ENCODE measurements at regions not wholly inside any gene's neighbourhood (a gene's known extent, or its start where the extent isn't known, plus 50 kb on each side); places are given as distances from the start of the nearest gene placed in this dataset.
"Not testable (repeated sequence)": the region's sequence is repeated elsewhere in the genome, so short reads cannot be mapped to it uniquely, and the experiment has no call there.

DNA sequence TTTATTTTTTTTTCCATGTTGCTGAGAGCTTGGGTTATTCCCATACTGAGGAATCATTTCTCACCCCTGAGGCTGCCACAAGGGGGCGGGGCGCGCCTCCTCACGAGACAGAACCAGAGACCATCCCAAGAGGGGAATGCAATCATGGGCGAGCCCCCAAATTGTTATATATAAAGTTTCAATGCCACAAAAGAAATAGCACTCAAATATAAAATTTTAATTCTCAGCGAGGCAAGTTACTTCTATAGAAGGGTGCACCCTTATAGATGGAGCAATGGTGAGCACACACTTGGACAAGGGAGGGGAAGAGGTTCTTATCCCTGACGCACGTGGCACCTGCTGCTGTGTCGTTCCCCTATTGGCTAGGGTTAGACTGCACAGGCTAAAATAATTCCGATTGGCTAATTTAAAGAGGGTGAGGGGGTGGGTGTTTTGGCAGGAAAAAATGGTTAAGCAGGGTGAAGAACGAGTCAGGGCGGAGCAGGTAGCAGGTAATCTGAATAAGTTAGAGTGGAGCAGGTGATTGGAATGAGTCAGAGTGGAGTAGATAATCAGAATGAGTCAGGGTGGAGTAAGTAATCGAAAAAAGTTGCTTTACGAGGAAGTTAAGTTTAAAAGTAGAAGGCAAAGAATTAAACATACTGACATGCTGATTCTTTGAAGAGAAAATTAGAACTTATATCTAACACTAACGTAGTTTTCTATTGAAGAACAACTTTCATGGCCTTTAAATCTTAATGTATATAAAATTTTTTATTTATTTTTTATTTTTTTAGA, 177.5 kb downstream of the MTCL1 start:
- no peaks in the 10 kb centered on the region for H3K27me3 ChIP-seq (replicated peaks; ENCODE audit: control insufficient read depth, insufficient read depth, low read length, poor library complexity, severe bottlenecking)
- no peak overlapping the region for H3K4me3 ChIP-seq (ENCODE audit: insufficient read depth, low read depth, low read length, poor library complexity, severe bottlenecking)
- no peak overlapping the region for H3K27ac ChIP-seq (ENCODE audit: insufficient read depth, low read length, poor library complexity, severe bottlenecking)
- no peaks in the 10 kb centered on the region for H3K9me3 ChIP-seq (ENCODE audit: control insufficient read depth, low read length)
- H3K4me1 ChIP-seq (ENCODE audit: control insufficient read depth, insufficient read depth, low read length, poor library complexity, severe bottlenecking): no peaks in the 10 kb centered on the region
- no peak for DNase-seq
- no peaks in the 10 kb centered on the region for H3K36me3 ChIP-seq (ENCODE audit: control insufficient read depth, insufficient read depth, low read length)

DNA sequence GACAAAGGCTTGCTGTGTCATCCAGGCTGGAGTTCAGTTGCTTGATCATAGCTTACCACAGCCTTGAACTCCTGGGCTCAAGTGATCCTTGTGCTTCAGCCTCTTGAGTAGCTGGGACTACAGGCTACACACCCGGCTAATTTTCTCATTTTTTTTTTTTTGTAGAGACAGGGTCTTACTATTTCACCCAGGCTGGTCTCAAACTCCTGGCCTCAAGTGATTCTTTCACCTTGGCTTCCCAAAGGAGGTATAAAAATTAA, 178.0 kb downstream of the MTCL1 start:
- Histone ChIP-seq H3K9me3 (ENCODE audit: control insufficient read depth, low read length) (no peaks in the 10 kb centered on the region), H3K27me3 (replicated peaks; ENCODE audit: control insufficient read depth, insufficient read depth, low read length, poor library complexity, severe bottlenecking) (no peaks in the 10 kb centered on the region), H3K27ac (ENCODE audit: insufficient read depth, low read length, poor library complexity, severe bottlenecking) (no peak overlapping the region), H3K36me3 (ENCODE audit: control insufficient read depth, insufficient read depth, low read length) (no peaks in the 10 kb centered on the region), H3K4me3 (ENCODE audit: insufficient read depth, low read depth, low read length, poor library complexity, severe bottlenecking) (no peak overlapping the region), H3K4me1 (ENCODE audit: control insufficient read depth, insufficient read depth, low read length, poor library complexity, severe bottlenecking) (no peaks in the 10 kb centered on the region)
- no peak for DNase-seq

DNA sequence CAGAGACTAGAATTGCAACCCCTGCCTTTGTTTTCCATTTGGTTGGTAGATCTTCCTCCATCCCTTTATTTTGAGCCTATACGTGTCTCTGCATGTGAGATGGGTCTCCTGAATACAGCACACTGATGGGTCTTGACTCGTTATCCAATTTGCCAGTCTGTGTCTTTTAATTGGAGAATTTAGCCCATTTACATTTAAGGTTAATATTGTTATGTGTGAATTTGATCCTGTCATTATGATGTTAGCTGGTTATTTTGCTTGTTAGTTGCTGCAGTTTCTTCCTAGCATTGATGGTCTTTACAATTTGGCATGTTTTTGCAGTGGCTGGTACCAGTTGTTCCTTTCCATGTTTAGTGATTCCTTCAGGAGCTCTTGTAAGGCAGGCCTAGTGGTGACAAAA, 182.5 kb downstream of the MTCL1 start:
- H3K27me3 ChIP-seq (replicated peaks; ENCODE audit: control insufficient read depth, insufficient read depth, low read length, poor library complexity, severe bottlenecking); H3K9me3 ChIP-seq (ENCODE audit: control insufficient read depth, low read length); H3K36me3 ChIP-seq (ENCODE audit: control insufficient read depth, insufficient read depth, low read length); DNase-seq; H3K4me3 ChIP-seq (ENCODE audit: insufficient read depth, low read depth, low read length, poor library complexity, severe bottlenecking); H3K27ac ChIP-seq (ENCODE audit: insufficient read depth, low read length, poor library complexity, severe bottlenecking); H3K4me1 ChIP-seq (ENCODE audit: control insufficient read depth, insufficient read depth, low read length, poor library complexity, severe bottlenecking): not testable (repeated sequence)

DNA sequence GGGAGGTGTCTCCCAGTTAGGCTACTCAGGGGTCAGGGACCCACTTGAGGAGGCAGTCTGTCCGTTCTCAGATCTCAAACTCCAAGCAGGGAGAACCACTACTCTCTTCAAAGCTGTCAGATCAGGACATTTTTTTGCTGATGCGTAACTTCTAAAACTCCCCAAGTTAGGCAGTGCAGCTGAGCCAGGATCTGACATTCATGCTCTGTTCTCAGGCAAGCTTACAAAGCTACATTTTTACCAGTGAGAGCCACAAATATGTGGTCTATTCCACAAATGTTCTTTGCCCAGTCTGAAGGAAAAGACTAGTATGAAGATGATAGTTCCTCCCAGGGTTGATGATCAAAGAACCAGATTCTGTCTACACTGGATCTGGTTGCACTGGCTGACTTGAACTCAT, 184.1 kb downstream of the MTCL1 start:
- no peaks in the 10 kb centered on the region for H3K9me3 ChIP-seq (ENCODE audit: control insufficient read depth, low read length)
- H3K4me1 ChIP-seq (ENCODE audit: control insufficient read depth, insufficient read depth, low read length, poor library complexity, severe bottlenecking): no peaks in the 10 kb centered on the region
- H3K27ac ChIP-seq (ENCODE audit: insufficient read depth, low read length, poor library complexity, severe bottlenecking): no peak overlapping the region
- no peak overlapping the region for H3K4me3 ChIP-seq (ENCODE audit: insufficient read depth, low read depth, low read length, poor library complexity, severe bottlenecking)
- DNase-seq: no peak
- H3K36me3 ChIP-seq (ENCODE audit: control insufficient read depth, insufficient read depth, low read length): no peaks in the 10 kb centered on the region
- no peaks in the 10 kb centered on the region for H3K27me3 ChIP-seq (replicated peaks; ENCODE audit: control insufficient read depth, insufficient read depth, low read length, poor library complexity, severe bottlenecking)

DNA sequence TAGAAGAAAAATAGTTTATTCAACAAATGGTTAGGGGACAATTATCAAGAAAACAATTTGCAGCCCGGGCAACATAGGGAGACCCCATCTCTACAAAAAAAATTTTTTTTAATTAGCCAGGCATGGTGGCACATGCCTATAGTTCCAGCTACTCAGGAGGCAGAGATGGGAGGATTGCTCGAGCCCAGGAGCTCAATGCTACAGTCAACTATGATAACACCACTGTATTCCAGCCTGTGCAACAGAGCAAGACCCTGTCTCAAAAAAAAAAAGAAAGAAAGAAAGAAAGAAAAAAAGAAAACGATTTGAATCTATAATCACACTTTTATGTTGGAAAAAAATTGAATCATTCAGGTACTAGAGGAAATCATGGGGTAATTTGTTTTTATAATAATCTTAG, 185.1 kb downstream of the MTCL1 start:
- DNase-seq; H3K27me3 ChIP-seq (replicated peaks; ENCODE audit: control insufficient read depth, insufficient read depth, low read length, poor library complexity, severe bottlenecking); H3K4me3 ChIP-seq (ENCODE audit: insufficient read depth, low read depth, low read length, poor library complexity, severe bottlenecking); H3K9me3 ChIP-seq (ENCODE audit: control insufficient read depth, low read length); H3K36me3 ChIP-seq (ENCODE audit: control insufficient read depth, insufficient read depth, low read length); H3K27ac ChIP-seq (ENCODE audit: insufficient read depth, low read length, poor library complexity, severe bottlenecking); H3K4me1 ChIP-seq (ENCODE audit: control insufficient read depth, insufficient read depth, low read length, poor library complexity, severe bottlenecking): not testable (repeated sequence)

DNA sequence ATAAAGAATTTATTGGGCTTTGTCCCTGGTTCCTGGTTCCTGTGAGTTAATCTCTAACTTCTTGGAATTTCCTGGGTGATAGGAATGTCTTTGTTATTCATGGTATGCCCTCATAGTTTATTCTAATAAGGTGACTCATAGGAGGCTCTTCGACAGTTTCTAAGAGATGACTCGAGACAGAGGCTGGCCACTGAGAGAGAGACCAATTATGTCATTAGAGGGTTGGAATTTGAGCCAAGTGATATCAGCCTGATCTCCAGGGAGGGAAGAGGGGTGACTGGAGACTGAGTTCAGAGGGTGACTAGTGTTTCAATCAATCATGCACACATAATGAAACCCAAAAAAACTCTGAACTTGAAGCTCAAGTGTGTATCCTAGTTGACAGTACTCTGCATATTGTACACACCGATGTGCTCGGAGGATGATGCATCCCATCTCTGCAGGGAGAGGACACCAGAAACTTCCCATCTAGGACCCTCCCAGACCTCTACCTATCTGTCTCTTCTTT, 185.7 kb downstream of the MTCL1 start:
- H3K27ac ChIP-seq (ENCODE audit: insufficient read depth, low read length, poor library complexity, severe bottlenecking): no peak overlapping the region
- H3K27me3 ChIP-seq (replicated peaks; ENCODE audit: control insufficient read depth, insufficient read depth, low read length, poor library complexity, severe bottlenecking): no peaks in the 10 kb centered on the region
- no peak for DNase-seq
- no peak overlapping the region for H3K4me3 ChIP-seq (ENCODE audit: insufficient read depth, low read depth, low read length, poor library complexity, severe bottlenecking)
- no peaks in the 10 kb centered on the region for H3K4me1 ChIP-seq (ENCODE audit: control insufficient read depth, insufficient read depth, low read length, poor library complexity, severe bottlenecking)
- H3K9me3 ChIP-seq (ENCODE audit: control insufficient read depth, low read length): no peaks in the 10 kb centered on the region
- no peaks in the 10 kb centered on the region for H3K36me3 ChIP-seq (ENCODE audit: control insufficient read depth, insufficient read depth, low read length)

DNA sequence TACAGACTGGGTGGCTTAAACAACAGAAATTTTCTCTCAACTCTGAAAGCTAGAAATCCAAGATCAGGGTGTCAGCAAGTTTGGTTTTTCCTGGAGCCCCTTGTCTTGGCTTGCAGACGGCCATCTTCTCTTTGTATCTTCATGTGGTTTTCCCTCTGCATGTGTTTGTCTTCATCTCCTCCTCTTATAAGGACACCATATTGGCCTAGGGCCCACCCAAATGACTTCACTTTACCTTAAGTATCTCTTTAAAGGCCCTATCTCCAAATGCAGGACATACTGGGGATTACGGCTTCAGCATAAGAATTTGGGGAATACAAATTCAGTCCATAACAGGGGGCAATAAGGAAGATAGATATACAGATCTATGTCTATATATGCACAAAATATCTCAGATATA, 187.9 kb downstream of the MTCL1 start:
- Histone ChIP-seq H3K4me3 (ENCODE audit: insufficient read depth, low read depth, low read length, poor library complexity, severe bottlenecking) (no peak overlapping the region), H3K9me3 (ENCODE audit: control insufficient read depth, low read length) (no peaks in the 10 kb centered on the region), H3K4me1 (ENCODE audit: control insufficient read depth, insufficient read depth, low read length, poor library complexity, severe bottlenecking) (no peaks in the 10 kb centered on the region), H3K36me3 (ENCODE audit: control insufficient read depth, insufficient read depth, low read length) (no peaks in the 10 kb centered on the region), H3K27me3 (replicated peaks; ENCODE audit: control insufficient read depth, insufficient read depth, low read length, poor library complexity, severe bottlenecking) (no peaks in the 10 kb centered on the region), H3K27ac (ENCODE audit: insufficient read depth, low read length, poor library complexity, severe bottlenecking) (no peak overlapping the region)
- no peak for DNase-seq

DNA sequence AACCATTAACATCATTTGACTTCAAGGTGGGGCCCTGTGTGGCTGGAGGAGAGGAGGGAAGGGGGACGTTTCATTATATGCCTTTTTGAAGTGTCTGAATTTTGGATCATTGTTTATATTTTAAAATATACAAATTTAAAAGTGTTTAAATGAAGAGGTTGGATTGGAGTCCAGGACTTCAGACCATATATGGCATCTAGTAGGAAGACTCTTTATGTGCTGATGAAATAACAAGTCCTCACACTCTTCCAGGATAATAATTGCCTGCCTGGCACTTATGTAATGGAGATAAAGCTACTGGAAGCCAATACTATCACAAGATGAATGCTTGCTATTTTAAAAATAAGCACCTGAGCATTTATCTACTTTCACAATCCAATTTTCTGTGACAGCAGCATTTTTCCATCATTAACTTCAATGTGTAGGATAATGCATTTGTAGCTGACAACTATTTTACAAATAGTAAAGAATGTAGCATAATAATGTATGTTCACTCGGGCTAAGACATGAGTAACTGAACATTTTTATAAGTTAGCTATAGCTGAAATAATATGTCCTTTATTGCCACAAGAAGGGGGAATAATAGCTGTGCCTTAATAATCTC, 188.4 kb downstream of the MTCL1 start:
- H3K27ac ChIP-seq (ENCODE audit: insufficient read depth, low read length, poor library complexity, severe bottlenecking): no peak overlapping the region
- no peaks in the 10 kb centered on the region for H3K9me3 ChIP-seq (ENCODE audit: control insufficient read depth, low read length)
- no peaks in the 10 kb centered on the region for H3K27me3 ChIP-seq (replicated peaks; ENCODE audit: control insufficient read depth, insufficient read depth, low read length, poor library complexity, severe bottlenecking)
- no peak for DNase-seq
- no peak overlapping the region for H3K4me3 ChIP-seq (ENCODE audit: insufficient read depth, low read depth, low read length, poor library complexity, severe bottlenecking)
- H3K4me1 ChIP-seq (ENCODE audit: control insufficient read depth, insufficient read depth, low read length, poor library complexity, severe bottlenecking): no peaks in the 10 kb centered on the region
- no peaks in the 10 kb centered on the region for H3K36me3 ChIP-seq (ENCODE audit: control insufficient read depth, insufficient read depth, low read length)

DNA sequence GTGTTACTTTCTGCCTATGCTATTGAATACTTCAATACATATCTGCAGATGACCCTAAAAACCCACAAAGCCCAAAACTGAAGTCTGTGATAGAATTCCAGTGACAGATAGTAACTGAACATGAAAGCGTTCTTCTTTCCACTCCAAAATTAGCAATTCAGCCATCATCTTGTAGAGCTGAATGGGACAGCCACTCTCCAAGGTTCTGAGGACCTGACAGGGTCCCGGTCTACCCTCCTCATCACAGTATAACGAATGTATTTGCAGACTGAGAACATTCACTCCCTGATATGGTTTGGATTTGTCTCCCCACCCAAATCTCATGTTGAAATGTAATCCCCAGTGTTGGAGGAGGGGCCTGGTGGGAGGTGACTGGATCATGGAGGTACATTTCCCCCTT, 189.5 kb downstream of the MTCL1 start:
- Histone ChIP-seq H3K4me1 (ENCODE audit: control insufficient read depth, insufficient read depth, low read length, poor library complexity, severe bottlenecking) (no peaks in the 10 kb centered on the region), H3K9me3 (ENCODE audit: control insufficient read depth, low read length) (no peaks in the 10 kb centered on the region)
- DNase-seq: no peak

DNA sequence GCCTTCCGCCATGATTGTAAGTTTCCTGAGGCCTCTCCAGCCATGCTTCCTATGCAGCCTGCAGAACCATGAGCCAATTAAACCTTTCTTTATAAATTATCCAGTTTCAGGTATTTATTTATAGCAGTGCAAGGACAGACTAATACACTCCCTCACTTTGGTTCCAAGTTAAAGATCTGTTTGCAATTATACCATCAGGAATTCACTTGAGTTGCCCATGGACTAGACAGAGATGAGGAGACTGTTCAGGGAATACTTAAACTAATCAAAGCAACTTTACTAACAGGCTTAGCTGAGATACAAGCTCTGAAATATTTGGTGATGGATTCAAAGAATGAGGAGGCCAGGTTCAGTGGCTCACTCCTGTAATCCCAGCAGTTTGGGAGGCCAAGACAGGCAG, 190.0 kb downstream of the MTCL1 start:
- no peaks in the 10 kb centered on the region for H3K36me3 ChIP-seq (ENCODE audit: control insufficient read depth, insufficient read depth, low read length)
- DNase-seq: no peak
- no peak overlapping the region for H3K4me3 ChIP-seq (ENCODE audit: insufficient read depth, low read depth, low read length, poor library complexity, severe bottlenecking)
- no peaks in the 10 kb centered on the region for H3K4me1 ChIP-seq (ENCODE audit: control insufficient read depth, insufficient read depth, low read length, poor library complexity, severe bottlenecking)
- H3K9me3 ChIP-seq (ENCODE audit: control insufficient read depth, low read length): no peaks in the 10 kb centered on the region
- no peak overlapping the region for H3K27ac ChIP-seq (ENCODE audit: insufficient read depth, low read length, poor library complexity, severe bottlenecking)
- no peaks in the 10 kb centered on the region for H3K27me3 ChIP-seq (replicated peaks; ENCODE audit: control insufficient read depth, insufficient read depth, low read length, poor library complexity, severe bottlenecking)

More for the DNA sequence above, 189.5 kb downstream of the MTCL1 start:
- Histone ChIP-seq H3K27me3 (replicated peaks; ENCODE audit: control insufficient read depth, insufficient read depth, low read length, poor library complexity, severe bottlenecking) (no peaks in the 10 kb centered on the region), H3K36me3 (ENCODE audit: control insufficient read depth, insufficient read depth, low read length) (no peaks in the 10 kb centered on the region), H3K4me3 (ENCODE audit: insufficient read depth, low read depth, low read length, poor library complexity, severe bottlenecking) (no peak overlapping the region), H3K27ac (ENCODE audit: insufficient read depth, low read length, poor library complexity, severe bottlenecking) (no peak overlapping the region)
